NCI-H69 (cell line): ENCODE measurements at regions not wholly inside any gene's neighbourhood (a gene's known extent, or its start where the extent isn't known, plus 50 kb on each side); places are given as distances from the start of the nearest gene placed in this dataset.

Experiments used
- DNase-seq: peaks from one replicate; lab custom pipeline; 2025; lab: John Stamatoyannopoulos, UW

- DNase-seq, result no peak
These were observed 528.1 kb upstream of the CDH8 start for GRCh38 chr16:62564291-62564690.

DNA sequence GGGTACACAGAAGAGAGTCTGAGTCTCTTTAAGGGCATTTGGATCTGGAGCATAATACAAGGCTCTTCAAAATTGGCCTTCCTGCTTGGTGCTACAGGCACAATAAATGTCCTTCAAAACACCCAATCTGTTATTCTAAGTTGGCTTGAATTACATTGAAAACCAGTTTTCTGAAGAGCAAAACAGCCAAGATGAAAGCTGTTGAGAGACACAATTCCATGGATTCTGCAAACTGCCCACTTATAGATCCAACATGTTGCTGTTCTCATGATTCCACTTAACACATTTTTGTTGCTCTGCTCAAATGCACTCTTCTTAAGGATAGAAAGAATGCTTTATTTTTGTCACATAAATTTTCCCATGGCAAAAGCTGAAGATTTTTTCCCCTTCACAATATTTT is 525.9 kb upstream of the CDH8 start:
- no peak for DNase-seq

DNA sequence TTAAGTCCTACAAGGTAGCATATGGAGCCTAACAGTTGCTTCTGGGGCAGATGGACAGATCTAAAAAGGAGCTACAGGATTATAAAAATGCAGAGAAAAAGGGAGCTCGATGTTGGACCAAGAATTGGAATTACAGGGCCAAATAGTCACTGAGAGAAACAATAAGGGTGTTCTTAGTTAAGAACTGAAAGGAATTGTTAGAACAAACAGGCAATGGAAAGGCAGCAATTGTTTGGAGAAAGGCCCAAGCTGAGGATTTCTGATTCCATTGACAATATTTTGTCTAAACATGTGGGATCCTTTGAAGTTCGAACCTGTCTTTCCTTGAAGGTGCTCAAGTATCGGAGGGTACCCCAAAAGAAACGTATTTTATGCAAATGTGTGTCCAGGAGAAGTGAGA is 513.6 kb upstream of the CDH8 start:
- DNase-seq, result no peak

GRCh38 chr16:62548095-62548494 is 511.9 kb upstream of the CDH8 start:
- peak; percentile 87 for DNase-seq

DNA sequence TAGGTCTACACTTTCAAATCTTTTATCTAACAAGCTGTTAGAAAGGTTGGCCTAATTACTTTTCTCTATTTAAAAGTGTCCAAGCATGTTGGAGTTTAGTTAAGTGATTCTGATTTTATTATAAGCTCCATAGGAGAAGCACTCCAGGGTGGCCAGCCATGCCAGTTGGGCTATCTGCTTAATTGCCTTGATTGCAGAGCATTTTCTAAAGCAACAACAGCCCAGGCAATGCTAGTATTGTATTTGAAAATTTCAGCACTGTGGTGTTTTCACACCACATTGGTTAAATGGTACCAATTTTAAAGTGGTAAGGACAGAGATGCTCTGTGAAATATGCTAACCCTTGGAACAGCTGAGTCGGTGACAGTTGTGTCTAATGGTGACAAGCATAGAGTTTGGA is 510.5 kb upstream of the CDH8 start:
- peak; percentile 76 for DNase-seq

- peak; percentile 19 for DNase-seq
These were observed 508.8 kb upstream of the CDH8 start for GRCh38 chr16:62545039-62545438.

DNA sequence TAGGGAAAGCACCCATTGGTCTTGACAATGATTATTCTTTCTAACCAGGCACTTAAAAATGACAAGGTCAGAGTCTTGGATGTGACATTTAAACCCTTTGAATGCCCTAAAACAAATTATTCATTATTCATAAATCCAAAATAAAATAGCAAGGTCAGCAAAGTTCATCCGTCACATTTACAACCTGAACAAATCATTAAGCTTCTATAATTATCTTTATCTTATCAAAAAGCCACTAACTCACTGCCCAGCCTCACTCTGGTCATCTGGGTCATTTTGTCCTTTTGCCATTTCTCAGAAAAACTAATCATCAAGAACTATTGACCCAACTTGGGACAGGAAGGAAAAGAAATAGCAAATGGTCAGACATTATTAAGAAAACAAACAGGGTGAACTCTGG is 507.3 kb upstream of the CDH8 start:
- no peak for DNase-seq

- peak; percentile 2 for DNase-seq
These were observed 503.4 kb upstream of the CDH8 start for GRCh38 chr16:62539657-62540056.

DNA sequence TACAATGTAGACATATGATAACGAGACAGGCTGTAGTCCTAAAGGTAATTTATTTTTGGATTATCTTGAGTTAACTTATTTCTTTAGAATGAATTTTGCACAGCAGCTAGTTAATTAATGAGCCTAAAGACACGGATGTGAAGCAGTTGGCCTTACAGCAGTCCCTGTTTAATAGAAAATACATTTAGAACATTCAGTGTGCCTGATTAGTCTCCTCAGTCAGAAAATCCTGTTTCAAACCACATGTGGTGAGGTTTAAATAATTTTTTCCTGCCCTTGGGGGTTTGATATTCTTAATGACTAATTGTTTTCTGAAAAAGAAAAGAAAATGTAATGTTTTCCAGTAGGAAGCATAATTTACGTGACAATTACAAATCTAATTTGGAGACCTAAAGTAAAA is 494.2 kb upstream of the CDH8 start:
- DNase-seq, result no peak

DNA sequence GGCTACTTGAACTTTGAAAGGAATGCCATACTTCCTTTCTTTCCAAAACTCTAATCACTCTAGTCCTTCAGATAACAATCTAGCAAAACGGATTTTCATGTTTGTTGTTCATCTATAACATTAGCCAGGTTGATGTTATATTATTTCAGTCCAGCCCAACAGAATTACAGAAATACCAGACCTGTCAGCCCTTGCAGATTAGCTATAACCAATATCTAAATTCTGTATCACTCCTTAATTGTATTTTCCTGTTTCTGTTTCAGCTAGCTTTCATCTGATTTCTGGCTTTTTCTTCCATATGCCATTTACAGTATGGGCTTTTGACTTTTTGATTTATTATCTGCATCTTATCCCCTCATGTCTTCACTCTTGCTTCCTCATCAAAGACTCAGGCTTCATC is 479.8 kb upstream of the CDH8 start:
- DNase-seq, result no peak

GRCh38 chr16:62503073-62503472 is 466.8 kb upstream of the CDH8 start:
- DNase-seq, result no peak

- DNase-seq, result no peak
These were observed 442.7 kb upstream of the CDH8 start for GRCh38 chr16:62478903-62479458.

- DNase-seq, result no peak
These were observed 441.6 kb upstream of the CDH8 start for GRCh38 chr16:62477796-62478195.

DNA sequence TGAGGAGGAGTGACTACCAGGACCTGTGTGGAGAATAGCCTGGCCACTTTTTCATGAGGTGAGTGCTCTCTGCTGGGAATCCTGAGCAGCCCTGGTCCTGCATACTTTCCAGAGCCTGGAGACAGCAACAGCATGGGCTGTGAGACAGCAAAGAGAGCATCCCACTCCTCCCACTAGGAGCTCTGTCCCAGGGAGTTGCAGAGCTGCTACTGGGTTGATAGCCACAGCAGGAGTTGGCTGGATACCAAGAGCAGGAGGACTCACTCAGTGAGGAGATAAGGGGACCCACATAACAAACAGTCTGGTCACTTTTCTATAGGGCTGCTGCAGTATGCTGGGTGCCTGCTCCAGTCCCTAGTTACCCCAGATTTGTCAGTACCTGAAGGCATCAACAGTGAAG is 439.3 kb upstream of the CDH8 start:
- peak; percentile 61 for DNase-seq

GRCh38 chr16:62462971-62463370 is 426.7 kb upstream of the CDH8 start:
- DNase-seq, result no peak

DNA sequence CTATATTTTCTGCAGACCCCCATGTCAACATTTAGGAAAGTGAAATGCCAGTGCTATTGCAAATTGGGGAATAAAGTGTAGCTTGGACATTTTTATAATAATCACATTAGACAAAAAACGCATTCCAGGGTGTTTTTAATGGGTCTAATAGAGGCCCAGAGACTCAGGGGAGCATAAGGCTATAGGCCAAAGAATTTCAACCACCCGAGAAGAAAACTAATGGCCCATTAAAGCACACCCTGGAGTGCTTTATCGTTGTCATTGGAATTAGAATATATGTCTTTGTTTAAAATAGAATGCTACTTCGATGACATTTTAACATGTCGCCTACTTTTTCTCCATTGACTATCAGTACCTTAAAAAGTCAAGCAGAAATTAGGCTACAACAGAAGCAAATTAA is 414.1 kb upstream of the CDH8 start:
- no peak for DNase-seq

DNA sequence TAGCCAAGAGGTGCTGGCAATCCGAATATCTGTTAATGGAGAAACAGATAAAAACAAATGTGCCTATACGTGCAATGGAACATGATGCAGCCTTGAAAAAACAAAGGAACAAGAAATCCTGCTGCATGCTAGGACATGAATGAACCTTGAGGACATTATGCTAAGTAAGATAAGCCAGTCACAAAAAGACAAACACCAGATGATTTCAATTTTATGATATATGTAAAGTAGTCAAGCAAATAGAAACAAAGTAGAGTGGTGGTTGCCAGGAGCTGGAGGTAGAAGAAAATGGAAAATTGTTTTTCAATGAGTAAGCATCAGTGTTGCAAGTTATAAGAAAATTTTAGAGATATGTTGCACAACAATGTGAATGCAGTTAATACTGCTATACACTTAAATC is 409.7 kb upstream of the CDH8 start:
- no peak for DNase-seq

GRCh38 chr16:62424206-62424605 is 388.0 kb upstream of the CDH8 start:
- DNase-seq, result no peak

GRCh38 chr16:62408760-62409159 is 372.5 kb upstream of the CDH8 start:
- no peak for DNase-seq

- no peak for DNase-seq
These were observed 370.1 kb upstream of the CDH8 start for GRCh38 chr16:62406387-62406786.

DNA sequence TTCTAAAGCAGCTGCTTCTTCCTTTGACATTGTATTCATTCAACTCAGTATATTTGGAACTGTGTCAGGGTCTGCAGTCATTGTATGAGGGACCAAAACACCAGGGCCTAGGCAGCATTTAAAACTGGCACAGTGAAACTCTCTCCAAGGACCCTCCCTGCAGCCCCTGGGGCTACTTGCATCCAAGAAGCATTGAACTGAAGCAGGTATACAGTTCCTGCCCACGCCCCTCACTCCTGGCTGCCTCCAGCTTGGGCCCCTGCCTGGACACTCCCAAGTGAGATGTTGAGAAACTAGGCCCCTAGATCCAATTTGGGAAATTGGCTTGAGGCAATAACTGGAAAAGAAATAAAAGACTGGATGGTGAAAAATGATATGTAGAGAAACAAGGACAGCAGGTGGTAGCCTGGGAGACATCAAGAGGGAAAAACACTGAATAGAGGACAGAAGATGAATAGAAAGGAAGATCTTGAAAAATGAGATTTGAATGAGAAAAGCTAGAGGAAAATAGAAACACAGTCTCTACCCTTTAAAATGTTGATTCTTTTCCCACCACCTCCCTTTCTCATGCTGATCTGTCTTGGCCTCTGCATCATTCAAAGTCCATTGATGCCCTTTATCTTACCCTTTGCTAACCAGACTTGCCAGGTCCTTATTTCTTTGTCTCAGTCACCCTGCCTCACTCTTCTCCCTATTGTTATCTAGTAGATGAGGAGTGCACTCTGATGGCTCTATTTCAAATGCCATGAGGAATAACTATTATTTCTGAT is 368.8 kb upstream of the CDH8 start:
- peak; percentile 93 for DNase-seq

GRCh38 chr16:62392698-62393097 is 356.5 kb upstream of the CDH8 start:
- DNase-seq, result peak; percentile 18

- DNase-seq, result no peak
These were observed 355.7 kb upstream of the CDH8 start for GRCh38 chr16:62391940-62392339.

DNA sequence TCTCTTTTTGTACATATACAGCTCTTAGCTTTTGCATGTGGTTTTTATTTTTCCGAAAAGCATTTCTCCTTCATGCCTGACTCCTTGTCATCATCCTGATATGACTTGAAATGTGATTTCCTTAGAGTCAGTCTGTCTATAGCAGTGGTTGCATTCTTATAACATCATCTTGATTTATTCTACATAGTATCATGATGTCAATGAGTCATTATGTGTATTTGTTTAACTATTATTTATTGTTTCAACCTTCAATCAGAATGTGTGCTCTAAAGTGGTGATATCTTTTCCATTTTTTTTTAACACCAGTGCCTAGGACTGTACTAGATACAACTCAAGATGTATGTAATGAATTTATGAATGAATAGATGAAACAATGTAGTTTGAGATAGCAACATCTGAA is 354.9 kb upstream of the CDH8 start:
- peak; percentile 26 for DNase-seq
